LHCN-M2 (cell line): ENCODE measurements at regions not wholly inside any gene's neighbourhood (a gene's known extent, or its start where the extent isn't known, plus 50 kb on each side); places are given as distances from the start of the nearest gene placed in this dataset.

Experiments used
- DNase-seq: peaks from one replicate; pipeline ENCODE4 v3.0.0-alpha.2; 2012; ENCODE audit warnings: low read depth

DNA sequence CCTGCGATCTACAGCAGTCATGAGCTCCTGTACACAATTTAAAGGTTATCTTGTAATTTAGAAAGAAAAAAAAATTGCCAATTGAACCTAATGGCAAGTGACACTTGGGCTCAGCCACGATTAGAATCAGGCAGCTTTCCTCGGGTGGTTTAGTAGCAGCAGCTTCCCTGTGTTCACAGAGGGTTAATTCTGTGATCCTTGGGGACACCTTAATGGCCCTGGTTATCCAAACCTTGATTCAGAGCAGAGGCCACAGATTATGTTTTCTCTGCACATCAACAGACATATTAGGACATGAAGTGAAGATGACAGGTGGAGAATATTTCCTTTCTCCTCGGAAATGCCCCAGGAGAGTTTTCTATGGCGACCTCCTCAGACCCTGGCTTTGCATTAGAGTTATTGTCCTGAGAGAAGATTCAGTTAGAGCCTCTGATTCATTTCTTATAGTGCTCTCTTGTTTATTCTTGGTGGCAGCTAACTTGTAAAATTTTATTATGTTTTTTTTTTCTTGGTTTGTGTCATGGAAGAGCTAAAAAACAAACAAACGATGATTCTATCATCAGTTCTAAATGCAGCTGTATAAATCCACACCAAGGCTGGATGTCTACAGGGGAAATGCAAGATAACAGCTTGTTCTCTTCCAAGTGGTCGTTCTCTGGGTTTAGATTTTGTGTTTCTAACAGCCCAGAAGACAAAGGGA is 351.2 kb upstream of the DYNLRB2 start:
- DNase-seq = peak; percentile 16

DNA sequence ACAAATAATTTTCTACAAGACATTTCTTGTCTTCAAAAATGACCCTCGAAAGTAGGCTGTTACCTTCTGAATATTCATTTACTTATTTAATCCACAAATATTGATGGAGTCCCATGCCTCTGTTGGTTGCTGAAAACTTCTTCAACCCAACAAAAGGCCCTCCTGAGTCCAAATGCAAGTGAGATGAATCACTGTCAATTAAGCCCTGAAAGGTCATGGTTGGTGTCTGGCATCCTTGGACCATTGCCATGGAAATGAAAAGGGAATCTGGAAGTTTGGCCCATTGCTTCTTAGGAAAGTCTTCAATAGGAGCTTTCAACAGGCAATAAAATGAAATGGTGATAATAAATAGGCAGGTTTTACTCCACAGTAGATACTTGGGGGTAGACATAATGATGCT is 364.7 kb upstream of the DYNLRB2 start:
- DNase-seq = peak; percentile 72

DNA sequence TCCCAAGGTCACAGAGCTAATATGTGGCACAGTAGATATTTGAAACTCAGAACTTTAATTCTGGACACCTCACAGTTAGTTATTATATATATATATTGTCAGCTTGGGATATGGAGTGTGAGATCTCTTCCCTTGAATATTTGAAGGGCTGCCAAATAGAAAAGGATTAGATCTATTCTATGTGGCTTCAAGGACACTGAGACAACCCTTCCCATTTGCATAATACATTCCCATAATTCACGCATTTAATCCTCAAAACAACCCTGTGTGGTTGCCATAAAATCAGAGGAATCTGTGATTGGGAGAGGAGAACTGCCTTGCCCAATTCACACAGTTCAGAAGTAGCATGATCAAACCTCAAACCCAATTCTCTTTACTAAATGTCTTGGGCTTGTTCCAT is 365.8 kb upstream of the DYNLRB2 start:
- no peak for DNase-seq

- DNase-seq = peak; percentile 86
These were observed 366.4 kb upstream of the DYNLRB2 start for GRCh38 chr16:80174416-80174815.

GRCh38 chr16:80171746-80172145 is 369.0 kb upstream of the DYNLRB2 start:
- no peak for DNase-seq

- DNase-seq = no peak
These were observed 369.6 kb upstream of the DYNLRB2 start for GRCh38 chr16:80171199-80171598.

DNA sequence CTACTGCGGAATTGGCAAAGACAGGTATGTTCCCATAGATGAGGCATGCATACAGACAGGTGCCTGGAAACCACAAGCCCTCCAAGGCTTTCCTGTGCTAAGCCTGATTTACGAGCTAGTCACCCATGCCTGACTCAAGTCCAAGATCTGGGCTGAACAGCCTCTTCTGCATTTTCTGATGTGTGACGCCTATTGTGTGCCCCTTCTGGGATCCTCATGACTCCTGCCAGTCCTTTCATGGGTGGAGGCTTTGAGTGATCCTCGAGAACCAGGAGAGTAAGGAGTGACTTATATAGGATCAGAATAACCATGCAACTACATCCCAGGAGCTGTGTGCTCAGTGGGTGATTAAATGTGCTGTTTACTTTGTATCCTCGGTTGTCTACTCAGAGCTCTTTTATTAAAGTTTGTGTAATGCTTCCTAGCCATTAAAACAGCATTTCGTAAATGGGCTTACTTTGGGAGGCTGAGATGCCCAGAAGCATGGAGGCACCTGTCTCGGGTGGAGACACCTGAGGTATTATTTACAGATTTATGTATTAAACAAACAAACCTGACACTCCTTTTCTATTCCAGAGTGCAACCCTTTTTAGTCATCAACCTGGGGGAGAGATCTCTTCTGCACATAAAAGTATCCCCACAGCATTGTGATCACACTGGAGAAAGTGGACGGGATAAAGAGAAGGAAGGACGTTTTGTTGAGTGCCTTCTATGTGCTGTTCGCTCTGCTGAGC is 373.0 kb upstream of the DYNLRB2 start:
- no peak for DNase-seq

- DNase-seq = no peak
These were observed 374.7 kb upstream of the DYNLRB2 start for GRCh38 chr16:80166082-80166481.

DNA sequence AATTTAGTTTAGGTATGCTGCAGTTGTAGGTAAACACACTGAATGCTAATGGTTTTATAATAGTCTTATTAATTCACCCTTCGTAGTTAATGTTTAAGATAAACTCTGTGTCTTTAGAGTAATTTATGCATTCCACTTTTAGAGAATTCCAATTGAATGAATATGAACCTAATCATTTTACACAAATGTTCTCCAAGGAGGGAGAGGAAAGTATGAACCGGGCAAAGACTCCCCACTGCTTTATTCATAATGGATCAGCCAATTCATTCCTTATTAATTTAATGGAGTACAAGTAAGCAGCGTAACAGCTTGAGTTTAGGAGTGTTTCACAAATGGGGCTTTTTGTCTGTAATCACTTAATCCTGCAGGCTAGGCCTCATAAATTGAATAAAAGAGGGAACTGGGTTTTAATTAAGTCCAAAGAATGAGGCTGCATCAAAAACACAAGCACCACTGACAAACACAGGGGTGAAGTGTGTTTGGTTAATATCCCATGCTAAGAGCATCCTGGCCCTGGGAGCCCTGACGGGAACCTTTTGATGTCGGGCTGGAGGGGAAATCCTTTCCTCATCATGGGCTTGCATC is 375.7 kb upstream of the DYNLRB2 start:
- no peak for DNase-seq

DNA sequence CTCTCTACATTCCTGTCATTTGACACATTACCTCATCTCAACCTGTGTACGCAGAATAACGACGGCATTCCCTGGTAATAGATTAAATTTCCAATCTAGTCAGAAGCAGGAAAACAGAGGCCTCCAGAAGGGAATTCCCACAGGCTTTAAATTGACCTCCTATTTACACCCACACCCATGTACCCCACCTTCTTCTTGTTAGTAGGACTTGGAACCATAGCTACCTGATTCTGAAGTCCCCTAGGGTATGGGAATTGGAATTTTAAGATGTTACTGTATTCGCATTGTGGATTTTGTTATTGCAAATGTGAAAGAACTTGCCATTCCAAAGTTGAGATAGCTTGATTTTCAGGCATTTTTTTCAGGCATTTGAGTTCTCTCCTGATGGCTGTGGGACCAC is 377.5 kb upstream of the DYNLRB2 start:
- DNase-seq = no peak

GRCh38 chr16:80161799-80162739 is 378.7 kb upstream of the DYNLRB2 start:
- no peak for DNase-seq

- DNase-seq = peak; percentile 94
These were observed 382.0 kb upstream of the DYNLRB2 start for GRCh38 chr16:80158766-80159165.

- no peak for DNase-seq
These were observed 389.1 kb upstream of the DYNLRB2 start for GRCh38 chr16:80151722-80152111.

DNA sequence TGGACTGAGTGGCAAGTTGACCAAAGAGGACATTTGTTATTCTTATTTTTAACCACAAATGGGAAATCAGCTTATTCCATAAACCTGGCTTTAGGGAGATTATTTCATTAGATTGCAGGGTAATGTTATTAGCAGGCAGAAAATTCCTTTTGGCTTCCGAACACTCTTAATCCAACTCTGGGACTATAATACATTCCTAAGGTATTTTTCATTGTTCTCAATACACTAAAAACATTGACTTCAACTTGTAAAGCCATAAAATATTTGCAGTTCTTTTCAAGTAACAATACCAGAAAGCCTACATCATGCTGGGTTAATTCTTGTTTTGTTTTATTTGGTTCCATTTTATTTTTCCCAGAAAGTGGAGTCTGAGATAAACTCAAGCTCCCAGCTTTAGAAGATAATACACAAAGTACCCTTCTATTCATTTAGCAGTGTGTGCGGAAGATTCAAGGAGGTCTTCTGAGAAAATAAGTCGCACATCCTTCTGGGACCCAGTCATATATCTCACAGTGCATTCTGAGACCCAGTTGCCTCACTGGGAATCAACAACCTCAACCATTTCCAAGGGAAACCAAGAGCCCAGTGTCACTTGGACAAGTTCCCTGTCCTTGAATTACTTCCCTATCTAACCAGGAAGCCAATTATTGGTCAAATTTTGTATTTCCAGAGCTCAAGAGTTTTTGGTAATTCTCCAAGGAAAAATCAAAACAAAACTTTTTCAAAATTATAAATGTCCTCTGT is 389.6 kb upstream of the DYNLRB2 start:
- DNase-seq = peak; percentile 43

DNA sequence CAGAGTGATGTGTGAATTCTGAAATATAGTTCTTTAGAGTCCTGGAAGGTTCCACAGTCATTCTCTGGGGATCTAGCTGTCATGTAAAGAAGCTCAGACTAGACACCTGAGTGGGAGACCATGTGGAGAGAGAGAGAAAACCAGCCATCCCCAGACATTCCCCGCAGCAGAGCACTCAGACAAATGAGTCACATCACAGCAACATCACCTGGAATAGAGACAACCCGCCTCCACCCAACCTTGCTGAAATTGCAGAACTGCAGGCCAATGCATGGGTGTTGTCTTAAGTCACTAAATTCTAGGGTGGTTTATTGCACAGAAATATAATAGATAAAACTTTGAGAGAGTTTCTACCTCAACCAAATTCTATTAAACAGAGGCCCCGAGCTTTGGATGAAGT is 392.0 kb upstream of the DYNLRB2 start:
- DNase-seq = no peak

GRCh38 chr16:80147026-80147655 is 393.7 kb upstream of the DYNLRB2 start:
- peak; percentile 82 for DNase-seq

DNA sequence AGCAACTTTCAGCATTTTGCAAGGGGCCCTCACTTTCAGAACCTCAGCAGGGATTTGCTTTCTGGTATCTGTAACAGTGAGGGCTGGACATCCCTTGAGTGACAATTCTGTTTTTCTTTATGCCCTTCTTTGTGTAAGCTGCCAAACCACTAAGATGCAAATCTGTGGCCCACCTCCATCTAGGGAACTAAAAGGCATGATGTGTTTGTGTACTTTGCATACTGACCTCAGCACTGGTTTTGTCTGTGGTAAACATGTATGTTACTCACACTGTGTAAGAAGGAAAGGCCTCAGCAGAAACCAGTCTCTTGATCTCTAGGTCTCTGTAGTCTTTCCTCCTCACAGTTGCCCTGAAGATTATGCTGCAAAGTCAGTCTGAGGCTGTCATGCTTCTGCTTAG is 396.6 kb upstream of the DYNLRB2 start:
- DNase-seq = no peak

- no peak for DNase-seq
These were observed 397.9 kb upstream of the DYNLRB2 start for GRCh38 chr16:80142940-80143339.

DNA sequence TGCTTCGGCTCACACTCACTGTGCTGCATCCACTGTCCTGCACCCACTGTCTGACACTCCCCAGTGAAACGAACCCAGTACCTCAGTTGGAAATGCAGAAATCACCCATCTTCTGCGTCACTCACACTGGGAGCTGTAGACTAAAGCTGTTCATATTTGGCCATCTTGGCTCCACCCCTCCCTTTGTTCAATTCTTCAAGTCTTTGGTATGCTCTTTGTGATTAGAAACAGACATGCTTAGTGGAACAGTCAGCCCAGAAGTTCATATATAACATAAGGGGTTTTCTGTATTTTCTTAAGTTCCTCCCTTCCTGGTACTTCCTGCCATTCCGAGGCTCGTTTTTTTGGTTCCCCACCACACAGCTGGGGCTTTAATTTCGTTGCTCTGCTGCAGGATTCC is 398.5 kb upstream of the DYNLRB2 start:
- no peak for DNase-seq

DNA sequence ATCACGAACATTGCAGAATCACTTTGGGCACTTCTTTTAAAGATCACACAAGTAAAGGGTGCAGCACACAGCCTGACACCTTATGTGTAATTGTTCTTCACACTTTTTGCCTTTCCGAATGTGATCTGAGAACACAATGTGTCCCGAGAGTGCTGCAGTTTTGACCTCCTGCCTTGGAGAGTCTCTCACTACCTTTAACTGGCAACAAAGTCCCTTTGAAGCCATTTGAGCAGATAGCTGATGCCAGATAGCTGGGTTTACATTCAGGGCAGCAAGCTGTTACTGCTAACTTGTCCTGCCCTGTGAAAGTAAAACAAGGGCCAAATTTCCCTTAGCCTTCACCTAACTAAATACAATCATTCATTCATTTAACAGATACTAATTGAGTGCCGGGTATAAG is 411.0 kb upstream of the DYNLRB2 start:
- no peak for DNase-seq

- no peak for DNase-seq
These were observed 415.1 kb upstream of the DYNLRB2 start for GRCh38 chr16:80125677-80126076.
